H1 (cell line): ENCODE measurements at regions not wholly inside any gene's neighbourhood (a gene's known extent, or its start where the extent isn't known, plus 50 kb on each side); places are given as distances from the start of the nearest gene placed in this dataset.

Experiments
- BCL11A ChIP-seq, 2 experiments: IDR thresholded peaks; one replicate each; pipeline ENCODE4 v1.6.1; 2011; ENCODE audit warnings: low read depth in 2 of 2, low read length in 2 of 2, mild to moderate bottlenecking in 2 of 2
- EZH2 ChIP-seq: fragments of 200-600 bp; sonication (generic); IDR thresholded peaks from 2 replicates; pipeline ENCODE4 v1.7.1; 2012; ENCODE audit warnings: low read depth, mild to moderate bottlenecking, moderate library complexity, low read length, inconsistent platforms; ENCODE audit not compliant: severe bottlenecking
- MAFK ChIP-seq: IDR thresholded peaks from 2 replicates; pipeline ENCODE4 v1.6.1; 2012; ENCODE audit warnings: low read depth, mild to moderate bottlenecking, improper control_type of control experiment, low read length
- NRF1 ChIP-seq: IDR thresholded peaks from 2 replicates; pipeline ENCODE4 v1.6.1; 2011; ENCODE audit warnings: mild to moderate bottlenecking, low read depth, low read length, improper control_type of control experiment
- POLR2AphosphoS5 ChIP-seq: IDR thresholded peaks from 2 replicates; pipeline ENCODE4 v1.6.1; 2011; ENCODE audit warnings: low read depth, low read length
- SIN3A ChIP-seq, 2 experiments: IDR thresholded peaks in 1 of 2; conservative IDR thresholded peaks in 1 of 2; 2 replicates each; pipeline ENCODE4 v1.6.1; 2011 to 2012; ENCODE audit warnings: low read length in 2 of 2, improper control_type of control experiment in 1 of 2, low read depth in 1 of 2, mild to moderate bottlenecking in 1 of 2
- TF ChIP-seq, protein P1 (sequence below), 3 experiments: IDR thresholded peaks; 1 replicate in 2 of 3; 2 replicates in 1 of 3; pipeline versions ENCODE4 v1.5.1 to v1.6.1; 2011; ENCODE audit warnings: low read length in 3 of 3, mild to moderate bottlenecking in 3 of 3, inconsistent platforms in 2 of 3, low read depth in 1 of 3, moderate library complexity in 1 of 3; ENCODE audit not compliant: insufficient read depth in 1 of 3; ENCODE audit errors: control extremely low read depth in 1 of 3
- TF ChIP-seq, protein P2 (sequence below): IDR thresholded peaks from 2 replicates; pipeline ENCODE4 v1.6.1; 2012; ENCODE audit warnings: low read length, inconsistent platforms

DNA sequence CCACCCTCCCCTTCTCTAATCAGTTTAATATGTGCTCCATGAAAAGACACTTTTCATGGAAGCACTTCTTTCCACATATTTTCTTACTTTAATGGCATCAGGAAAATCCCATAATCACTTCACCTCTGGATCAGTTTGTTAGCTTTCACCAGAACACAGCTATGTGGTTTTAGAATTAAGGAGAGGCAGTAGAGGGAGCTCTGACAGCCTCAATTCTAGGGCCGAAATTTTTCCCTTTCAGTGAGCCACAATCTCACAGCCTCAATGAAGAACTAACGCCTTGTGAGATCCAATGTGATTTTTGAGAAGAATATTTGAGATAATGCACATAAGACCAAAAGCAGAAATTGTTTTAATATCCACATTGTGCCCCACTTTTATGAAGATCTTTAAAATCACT lies 1494.0 kb upstream of the CDH8 start:
- no peak for TF ChIP-seq POLR2AphosphoS5
- no peak for TF ChIP-seq BCL11A (IDR thresholded peaks at IDR 0.05; ENCODE audit: low read depth in 2 of 2, low read length in 2 of 2)
- TF ChIP-seq, protein P1, sequence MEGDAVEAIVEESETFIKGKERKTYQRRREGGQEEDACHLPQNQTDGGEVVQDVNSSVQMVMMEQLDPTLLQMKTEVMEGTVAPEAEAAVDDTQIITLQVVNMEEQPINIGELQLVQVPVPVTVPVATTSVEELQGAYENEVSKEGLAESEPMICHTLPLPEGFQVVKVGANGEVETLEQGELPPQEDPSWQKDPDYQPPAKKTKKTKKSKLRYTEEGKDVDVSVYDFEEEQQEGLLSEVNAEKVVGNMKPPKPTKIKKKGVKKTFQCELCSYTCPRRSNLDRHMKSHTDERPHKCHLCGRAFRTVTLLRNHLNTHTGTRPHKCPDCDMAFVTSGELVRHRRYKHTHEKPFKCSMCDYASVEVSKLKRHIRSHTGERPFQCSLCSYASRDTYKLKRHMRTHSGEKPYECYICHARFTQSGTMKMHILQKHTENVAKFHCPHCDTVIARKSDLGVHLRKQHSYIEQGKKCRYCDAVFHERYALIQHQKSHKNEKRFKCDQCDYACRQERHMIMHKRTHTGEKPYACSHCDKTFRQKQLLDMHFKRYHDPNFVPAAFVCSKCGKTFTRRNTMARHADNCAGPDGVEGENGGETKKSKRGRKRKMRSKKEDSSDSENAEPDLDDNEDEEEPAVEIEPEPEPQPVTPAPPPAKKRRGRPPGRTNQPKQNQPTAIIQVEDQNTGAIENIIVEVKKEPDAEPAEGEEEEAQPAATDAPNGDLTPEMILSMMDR (IDR thresholded peaks at IDR 0.05; ENCODE audit: control extremely low read depth in 1 of 3, insufficient read depth in 1 of 3, low read depth in 1 of 3, low read length in 3 of 3): peak in 2 of 3 experiments; percentile 30 to 36; a peak in 2 of 4 replicates
- TF ChIP-seq MAFK: no peak
- TF ChIP-seq EZH2: no peak
- TF ChIP-seq, protein P2, sequence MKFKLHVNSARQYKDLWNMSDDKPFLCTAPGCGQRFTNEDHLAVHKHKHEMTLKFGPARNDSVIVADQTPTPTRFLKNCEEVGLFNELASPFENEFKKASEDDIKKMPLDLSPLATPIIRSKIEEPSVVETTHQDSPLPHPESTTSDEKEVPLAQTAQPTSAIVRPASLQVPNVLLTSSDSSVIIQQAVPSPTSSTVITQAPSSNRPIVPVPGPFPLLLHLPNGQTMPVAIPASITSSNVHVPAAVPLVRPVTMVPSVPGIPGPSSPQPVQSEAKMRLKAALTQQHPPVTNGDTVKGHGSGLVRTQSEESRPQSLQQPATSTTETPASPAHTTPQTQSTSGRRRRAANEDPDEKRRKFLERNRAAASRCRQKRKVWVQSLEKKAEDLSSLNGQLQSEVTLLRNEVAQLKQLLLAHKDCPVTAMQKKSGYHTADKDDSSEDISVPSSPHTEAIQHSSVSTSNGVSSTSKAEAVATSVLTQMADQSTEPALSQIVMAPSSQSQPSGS: no peak
- no peak for TF ChIP-seq SIN3A (conservative IDR thresholded peaks at IDR 0.05 in 1 of 2, IDR thresholded peaks at IDR 0.05 in 1 of 2; ENCODE audit: low read depth in 1 of 2, low read length in 2 of 2)
- TF ChIP-seq NRF1: no peak
